HEK293 (cell line): ENCODE measurements at regions not wholly inside any gene's neighbourhood (a gene's known extent, or its start where the extent isn't known, plus 50 kb on each side); places are given as distances from the start of the nearest gene placed in this dataset.

Experiments
- REPIN1 ChIP-seq: fragments of 450-650 bp; formaldehyde crosslinking; IDR thresholded peaks from 2 replicates; pipeline ENCODE4 v1.5.1; 2017; ENCODE audit warnings: missing biosample characterization, missing genetic modification characterization, low read depth
- ZBTB17 ChIP-seq: fragments of 450-650 bp; formaldehyde crosslinking; IDR thresholded peaks from 2 replicates; pipeline ENCODE4 v1.5.1; 2016; ENCODE audit warnings: missing biosample characterization, missing genetic modification characterization
- ZBTB20 ChIP-seq: fragments of 450-650 bp; formaldehyde crosslinking; IDR thresholded peaks from 2 replicates; pipeline ENCODE4 v1.5.1; 2016; ENCODE audit warnings: missing biosample characterization, missing genetic modification characterization
- ZSCAN30 ChIP-seq: fragments of 450-650 bp; IDR thresholded peaks from 2 replicates; pipeline ENCODE4 v1.5.1; 2018; ENCODE audit warnings: missing biosample characterization, mild to moderate bottlenecking, missing genetic modification characterization, moderate library complexity
- ZXDB ChIP-seq: fragments of 450-650 bp; formaldehyde crosslinking; IDR thresholded peaks from 2 replicates; pipeline ENCODE4 v1.5.1; 2016; ENCODE audit warnings: missing biosample characterization, missing genetic modification characterization
- TF ChIP-seq, protein P1 (sequence below): fragments of 450-650 bp; formaldehyde crosslinking; IDR thresholded peaks from 2 replicates; pipeline ENCODE4 v1.5.1; 2016; ENCODE audit warnings: missing biosample characterization, missing genetic modification characterization
- TF ChIP-seq, protein P2 (sequence below): fragments of 450-650 bp; formaldehyde crosslinking; IDR thresholded peaks from 2 replicates; pipeline ENCODE4 v1.5.1; 2016; ENCODE audit warnings: missing biosample characterization, missing genetic modification characterization

DNA sequence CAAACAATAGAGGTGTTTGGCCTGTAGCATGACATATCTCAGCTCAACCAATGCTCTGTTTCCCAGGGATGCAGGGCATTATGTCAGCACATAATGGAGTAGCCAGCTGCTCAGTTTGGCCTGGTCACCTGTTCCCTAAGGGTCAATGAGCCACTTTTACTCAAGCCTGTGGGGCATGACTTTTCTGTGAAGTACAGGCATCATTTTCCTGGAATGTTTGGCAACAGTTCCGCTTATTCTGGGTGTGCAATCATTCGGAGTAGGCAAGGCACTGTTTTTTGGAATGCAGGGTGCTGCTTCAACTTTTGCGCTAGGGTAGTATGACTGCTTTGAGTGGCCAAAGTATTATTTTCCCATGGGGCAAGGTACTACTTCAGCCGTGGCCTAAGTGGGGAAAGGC is 665.4 kb downstream of the EPHA7 start:
- no peak for TF ChIP-seq ZSCAN30 (tag by site-specific recombination)
- TF ChIP-seq REPIN1 (tag by site-specific recombination): no peak
- TF ChIP-seq, protein P1, sequence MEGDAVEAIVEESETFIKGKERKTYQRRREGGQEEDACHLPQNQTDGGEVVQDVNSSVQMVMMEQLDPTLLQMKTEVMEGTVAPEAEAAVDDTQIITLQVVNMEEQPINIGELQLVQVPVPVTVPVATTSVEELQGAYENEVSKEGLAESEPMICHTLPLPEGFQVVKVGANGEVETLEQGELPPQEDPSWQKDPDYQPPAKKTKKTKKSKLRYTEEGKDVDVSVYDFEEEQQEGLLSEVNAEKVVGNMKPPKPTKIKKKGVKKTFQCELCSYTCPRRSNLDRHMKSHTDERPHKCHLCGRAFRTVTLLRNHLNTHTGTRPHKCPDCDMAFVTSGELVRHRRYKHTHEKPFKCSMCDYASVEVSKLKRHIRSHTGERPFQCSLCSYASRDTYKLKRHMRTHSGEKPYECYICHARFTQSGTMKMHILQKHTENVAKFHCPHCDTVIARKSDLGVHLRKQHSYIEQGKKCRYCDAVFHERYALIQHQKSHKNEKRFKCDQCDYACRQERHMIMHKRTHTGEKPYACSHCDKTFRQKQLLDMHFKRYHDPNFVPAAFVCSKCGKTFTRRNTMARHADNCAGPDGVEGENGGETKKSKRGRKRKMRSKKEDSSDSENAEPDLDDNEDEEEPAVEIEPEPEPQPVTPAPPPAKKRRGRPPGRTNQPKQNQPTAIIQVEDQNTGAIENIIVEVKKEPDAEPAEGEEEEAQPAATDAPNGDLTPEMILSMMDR (tag by site-specific recombination): no peak
- TF ChIP-seq ZBTB17: no peak
- TF ChIP-seq, protein P2, sequence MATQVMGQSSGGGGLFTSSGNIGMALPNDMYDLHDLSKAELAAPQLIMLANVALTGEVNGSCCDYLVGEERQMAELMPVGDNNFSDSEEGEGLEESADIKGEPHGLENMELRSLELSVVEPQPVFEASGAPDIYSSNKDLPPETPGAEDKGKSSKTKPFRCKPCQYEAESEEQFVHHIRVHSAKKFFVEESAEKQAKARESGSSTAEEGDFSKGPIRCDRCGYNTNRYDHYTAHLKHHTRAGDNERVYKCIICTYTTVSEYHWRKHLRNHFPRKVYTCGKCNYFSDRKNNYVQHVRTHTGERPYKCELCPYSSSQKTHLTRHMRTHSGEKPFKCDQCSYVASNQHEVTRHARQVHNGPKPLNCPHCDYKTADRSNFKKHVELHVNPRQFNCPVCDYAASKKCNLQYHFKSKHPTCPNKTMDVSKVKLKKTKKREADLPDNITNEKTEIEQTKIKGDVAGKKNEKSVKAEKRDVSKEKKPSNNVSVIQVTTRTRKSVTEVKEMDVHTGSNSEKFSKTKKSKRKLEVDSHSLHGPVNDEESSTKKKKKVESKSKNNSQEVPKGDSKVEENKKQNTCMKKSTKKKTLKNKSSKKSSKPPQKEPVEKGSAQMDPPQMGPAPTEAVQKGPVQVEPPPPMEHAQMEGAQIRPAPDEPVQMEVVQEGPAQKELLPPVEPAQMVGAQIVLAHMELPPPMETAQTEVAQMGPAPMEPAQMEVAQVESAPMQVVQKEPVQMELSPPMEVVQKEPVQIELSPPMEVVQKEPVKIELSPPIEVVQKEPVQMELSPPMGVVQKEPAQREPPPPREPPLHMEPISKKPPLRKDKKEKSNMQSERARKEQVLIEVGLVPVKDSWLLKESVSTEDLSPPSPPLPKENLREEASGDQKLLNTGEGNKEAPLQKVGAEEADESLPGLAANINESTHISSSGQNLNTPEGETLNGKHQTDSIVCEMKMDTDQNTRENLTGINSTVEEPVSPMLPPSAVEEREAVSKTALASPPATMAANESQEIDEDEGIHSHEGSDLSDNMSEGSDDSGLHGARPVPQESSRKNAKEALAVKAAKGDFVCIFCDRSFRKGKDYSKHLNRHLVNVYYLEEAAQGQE (tag by site-specific recombination): no peak
- TF ChIP-seq ZXDB: no peak
- no peak for TF ChIP-seq ZBTB20 (tag by site-specific recombination)
